Thyroid gland (tissue), 4 donors: ENCODE measurements at regions not wholly inside any gene's neighbourhood (a gene's known extent, or its start where the extent isn't known, plus 50 kb on each side); places are given as distances from the start of the nearest gene placed in this dataset.
A peak's percentile ranks its signal among the peaks of the same experiment; 100 is the strongest.

Experiments
- DNase-seq, 2 donors: peaks; one replicate each; pipeline ENCODE4 v3.0.0-alpha.2; 2019
- H3K27ac ChIP-seq, 3 donors: fragments of 200-600 bp; sonication (generic); 1 replicate in 2 of 3; 2 replicates in 1 of 3; pipeline ENCODE4 v1.5.1; 2016 to 2019; ENCODE audit warnings: mild to moderate bottlenecking in 1 of 3, moderate library complexity in 1 of 3
- H3K27me3 ChIP-seq: fragments of 200-600 bp; sonication (generic); one replicate; pipeline ENCODE4 v1.5.1; 2019
- H3K36me3 ChIP-seq, 2 donors: fragments of 200-600 bp; sonication (generic); one replicate each; pipeline ENCODE4 v1.5.1; 2016 to 2019
- H3K4me1 ChIP-seq, 2 donors: fragments of 200-600 bp; sonication (generic); one replicate each; pipeline ENCODE4 v1.5.1; 2017 to 2019
- H3K4me3 ChIP-seq, 3 donors: fragments of 200-600 bp; sonication (generic); replicated peaks in 1 of 3; 1 replicate in 2 of 3; 2 replicates in 1 of 3; pipeline ENCODE4 v1.5.1; 2016; ENCODE audit warnings: mild to moderate bottlenecking in 1 of 3
- H3K9me3 ChIP-seq: fragments of 200-600 bp; sonication (generic); one replicate; pipeline ENCODE4 v1.5.1; 2017
- CTCF ChIP-seq, 6 experiments: fragments of 200-600 bp in 3 of 6; fragments of 450-650 bp in 3 of 6; sonication (generic) in 3 of 6; IDR thresholded peaks; one replicate each; pipeline ENCODE4 v1.5.1; 2016 to 2019; ENCODE audit warnings: antibody characterized with exemption in 6 of 6, mild to moderate bottlenecking in 2 of 6, inconsistent platforms in 1 of 6, moderate library complexity in 1 of 6
- POLR2A ChIP-seq, 2 donors: fragments of 450-650 bp; IDR thresholded peaks; one replicate each; pipeline ENCODE4 v1.6.1; 2017; ENCODE audit warnings: antibody characterized with exemption in 2 of 2, mild to moderate bottlenecking in 2 of 2, moderate library complexity in 1 of 2
- WGBS, 2 donors: methylation state at CpG; one replicate each; pipeline ENCODE4 v1.1.5; 2017; 5-methylcytosine and 5-hydroxymethylcytosine counted together
- intact Hi-C: fragments of 100-400 bp; cut with DNase I; formaldehyde crosslinking; loops from one replicate; pipeline ENCODE4 v1.15.1; 2023

- Histone ChIP-seq H3K4me3 (no peak overlapping the region), H3K36me3 (no peaks in the 10 kb centered on the region), H3K27me3 (no peaks in the 10 kb centered on the region), H3K4me1 (no peaks in the 10 kb centered on the region), H3K9me3 (no peaks in the 10 kb centered on the region), H3K27ac (no peak overlapping the region)
- intact Hi-C loops, result loop anchor here (10.0 kb wide), 1 partner anchor 873 kb away; no protein-coding TSS in a partner anchor
- TF ChIP-seq CTCF (IDR thresholded peaks at IDR 0.05) (no peak), POLR2A (IDR thresholded peaks at IDR 0.05) (no peak)
- DNase-seq, result no peak
- WGBS, 2 donors, result 47 to 49% methylated on average over 2 of the region's 2 CpGs
These were observed 182.9 kb upstream of the TANK start for GRCh38 chr2:160977376-160977775.

GRCh38 chr2:160977854-160978253 lies 182.4 kb upstream of the TANK start:
- intact Hi-C loops, result loop anchor here (10.0 kb wide), 1 partner anchor 873 kb away; no protein-coding TSS in a partner anchor
- Histone ChIP-seq H3K27me3 (no peaks in the 10 kb centered on the region), H3K36me3 (no peaks in the 10 kb centered on the region), H3K4me3 (no peak overlapping the region), H3K4me1 (no peaks in the 10 kb centered on the region), H3K9me3 (no peaks in the 10 kb centered on the region), H3K27ac (no peak overlapping the region)
- 99 to 100% methylated on average over 2 of the region's 2 CpGs for WGBS, 2 donors
- DNase-seq, result no peak
- TF ChIP-seq CTCF (IDR thresholded peaks at IDR 0.05) (no peak), POLR2A (IDR thresholded peaks at IDR 0.05) (no peak)

GRCh38 chr2:160984426-160985077 lies 175.7 kb upstream of the TANK start:
- Histone ChIP-seq H3K4me3 (no peak overlapping the region), H3K36me3 (no peaks in the 10 kb centered on the region), H3K4me1 (peaks cover 0 to 4% of the 10 kb centered on the region in 2 donors), H3K9me3 (no peaks in the 10 kb centered on the region), H3K27ac (no peak overlapping the region), H3K27me3 (no peaks in the 10 kb centered on the region)
- peak; percentile 27 to 54 for DNase-seq
- WGBS, 2 donors, result 83 to 85% methylated on average over 3 of the region's 3 CpGs
- TF ChIP-seq POLR2A (IDR thresholded peaks at IDR 0.05) (no peak), CTCF (IDR thresholded peaks at IDR 0.05) (no peak)
- intact Hi-C loops, result loop anchor here (10.0 kb wide), 1 partner anchor 660 kb away; no protein-coding TSS in a partner anchor

- no peak for TF ChIP-seq CTCF (IDR thresholded peaks at IDR 0.05)
- TF ChIP-seq POLR2A (IDR thresholded peaks at IDR 0.05), result no peak
- Histone ChIP-seq H3K9me3 (no peaks in the 10 kb centered on the region), H3K4me3 (no peak overlapping the region), H3K36me3 (no peaks in the 10 kb centered on the region), H3K27ac (no peak overlapping the region), H3K27me3 (no peaks in the 10 kb centered on the region), H3K4me1 (peaks cover 0 to 4% of the 10 kb centered on the region in 2 donors)
- intact Hi-C loops, result loop anchor here (10.0 kb wide), 2 partner anchors 665 to 735 kb away; no protein-coding TSS in a partner anchor
- DNase-seq, result no peak
- 85 to 86% methylated on average over 1 of the region's 1 CpG for WGBS, 2 donors
These were observed 170.4 kb upstream of the TANK start for GRCh38 chr2:160989778-160990177.

- peak; percentile 40 to 54 for DNase-seq
- 31 to 52% methylated on average over 7 of the region's 7 CpGs for WGBS, 2 donors
- no peaks in the 10 kb centered on the region for H3K36me3 ChIP-seq
- intact Hi-C loops, result loop anchor here (10.0 kb wide), 1 partner anchor 739 kb away; no protein-coding TSS in a partner anchor
- no peaks in the 10 kb centered on the region for H3K9me3 ChIP-seq
- no peak overlapping the region for H3K4me3 ChIP-seq
- peak overlapping the region; percentile 48 to 71 (median 67) for H3K27ac ChIP-seq
- no peaks in the 10 kb centered on the region for H3K27me3 ChIP-seq
- peaks cover 0 to 4% of the 10 kb centered on the region in 2 donors for H3K4me1 ChIP-seq
- TF ChIP-seq POLR2A (IDR thresholded peaks at IDR 0.05), result no peak
- no peak for TF ChIP-seq CTCF (IDR thresholded peaks at IDR 0.05)
These were observed 166.6 kb upstream of the TANK start for GRCh38 chr2:160993654-160994061.
